Forelimb muscle (tissue), 1 donor: ENCODE measurements at regions not wholly inside any gene's neighbourhood (a gene's known extent, or its start where the extent isn't known, plus 50 kb on each side); places are given as distances from the start of the nearest gene placed in this dataset.
A peak's percentile ranks its signal among the peaks of the same experiment; 100 is the strongest.

Source experiments
- DNase-seq: peaks from one replicate; pipeline ENCODE4 v3.0.0-alpha.2; 2013; ENCODE audit warnings: low read depth

DNA sequence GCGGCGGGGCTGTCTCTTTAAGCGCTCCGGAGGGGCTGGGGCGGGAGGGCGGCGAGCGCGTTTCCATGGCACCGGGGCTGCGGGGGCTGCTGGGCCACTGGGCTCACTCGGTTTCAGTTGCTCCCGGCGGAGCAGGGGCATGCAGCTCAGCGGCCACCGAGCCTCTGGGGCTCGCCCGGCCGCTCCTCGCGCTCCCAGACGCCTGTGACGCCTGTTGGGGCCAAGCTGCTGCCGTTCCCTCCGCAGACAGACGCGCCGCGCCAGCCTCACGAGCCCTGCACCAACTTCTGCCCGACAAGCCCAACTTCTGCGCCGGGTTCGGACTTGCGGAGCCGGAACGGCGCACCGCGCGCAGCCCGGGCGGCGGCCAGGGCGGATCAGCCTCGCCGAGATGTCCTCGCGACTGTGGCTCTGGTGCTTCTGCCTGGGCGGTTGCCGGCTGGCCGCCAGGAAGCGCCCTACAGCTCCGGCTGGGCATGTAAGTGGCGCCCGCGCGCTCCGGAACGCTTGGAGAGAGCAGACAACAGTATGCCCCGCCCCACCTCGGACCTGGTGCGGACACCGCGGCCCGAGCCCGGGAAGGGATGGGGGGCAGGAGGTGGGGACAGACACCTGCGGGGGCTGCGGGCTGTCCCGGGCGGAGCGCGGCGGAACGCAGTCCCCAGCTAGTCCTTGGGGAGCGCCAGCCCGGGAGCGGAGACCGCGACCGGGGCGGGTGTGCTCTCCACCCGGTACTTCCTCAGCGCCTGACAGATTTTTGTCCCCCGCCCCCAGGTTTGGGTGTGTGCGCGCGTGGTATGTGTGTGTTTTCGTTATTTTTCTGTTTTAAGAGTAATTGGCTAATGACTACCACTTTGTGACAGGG, 154.1 kb upstream of the GOLIM4 start:
- no peak for DNase-seq

DNA sequence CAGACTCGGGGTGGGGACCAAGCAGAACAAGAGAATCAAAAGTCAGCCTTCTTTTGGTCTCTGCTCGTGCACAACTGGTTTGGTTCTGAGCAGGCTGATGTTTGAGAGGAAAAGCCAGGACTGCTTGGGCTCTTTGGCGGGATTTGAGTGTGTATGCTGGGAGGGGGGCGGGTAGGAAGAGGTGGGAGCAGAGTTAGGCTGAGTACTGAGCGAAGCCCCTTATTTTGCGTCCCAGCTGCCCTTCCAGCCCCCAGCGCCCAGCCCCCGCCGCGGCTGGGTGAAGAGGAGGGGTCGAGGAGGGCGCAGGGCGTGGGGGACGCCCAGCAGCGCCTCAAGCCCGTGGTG, 153.5 kb upstream of the GOLIM4 start:
- no peak for DNase-seq

DNA sequence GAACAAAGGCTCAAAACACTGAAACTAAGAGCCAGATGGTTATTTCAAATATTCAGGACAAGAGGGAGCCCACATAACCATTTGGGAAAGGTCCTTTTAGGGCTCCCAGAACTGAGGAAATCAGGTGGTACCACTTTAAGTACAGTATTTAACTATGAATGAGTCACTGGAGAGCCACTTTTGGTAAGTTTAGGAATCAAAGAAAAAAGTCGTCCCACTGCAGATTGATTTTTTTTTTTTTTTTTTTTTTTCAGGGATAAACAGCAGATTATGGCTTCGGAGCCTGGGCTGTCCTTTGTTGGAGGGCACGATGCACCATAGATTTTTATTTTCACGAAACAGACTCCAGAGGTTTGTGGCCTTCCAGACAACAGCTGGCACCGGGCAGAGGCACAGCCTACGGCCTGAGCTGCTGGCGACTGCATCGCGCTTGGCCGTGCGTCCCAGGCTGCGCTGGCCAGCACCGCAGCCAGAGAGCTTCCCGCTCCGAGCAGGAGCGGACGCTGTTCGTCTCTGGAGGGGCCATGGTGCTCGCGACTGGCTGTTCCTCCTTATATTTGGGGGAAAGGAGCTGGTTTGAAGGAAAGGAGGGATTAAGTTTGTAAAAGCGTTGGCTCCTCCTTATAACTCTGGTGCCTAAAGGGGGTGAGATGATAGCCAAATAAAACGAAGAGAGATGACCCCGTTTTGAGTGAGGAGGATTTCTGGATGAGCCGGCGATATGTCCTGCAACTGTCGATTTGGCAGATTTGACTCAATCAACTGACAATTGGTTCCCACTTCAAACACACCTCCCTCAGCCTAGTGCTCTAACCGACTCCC, 152.9 kb upstream of the GOLIM4 start:
- no peak for DNase-seq

DNA sequence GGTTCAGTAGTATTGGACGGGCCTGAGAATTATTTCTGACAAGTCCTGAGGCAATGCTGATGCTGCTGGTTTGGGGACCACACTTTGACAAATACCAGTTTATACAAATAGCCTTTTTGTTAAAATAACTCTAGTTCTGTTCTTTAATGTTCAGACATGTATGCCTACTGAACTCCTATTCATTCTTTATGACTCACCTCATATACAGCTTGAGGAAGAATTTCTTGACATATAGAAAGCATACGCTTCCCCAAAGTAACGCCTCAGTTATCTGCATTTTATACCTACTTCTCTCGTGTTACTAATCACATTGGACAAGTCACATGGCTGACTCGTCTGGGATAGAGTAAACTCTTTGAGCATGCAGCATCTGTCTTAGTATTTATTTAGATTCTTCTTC, 145.4 kb upstream of the GOLIM4 start:
- DNase-seq = no peak

DNA sequence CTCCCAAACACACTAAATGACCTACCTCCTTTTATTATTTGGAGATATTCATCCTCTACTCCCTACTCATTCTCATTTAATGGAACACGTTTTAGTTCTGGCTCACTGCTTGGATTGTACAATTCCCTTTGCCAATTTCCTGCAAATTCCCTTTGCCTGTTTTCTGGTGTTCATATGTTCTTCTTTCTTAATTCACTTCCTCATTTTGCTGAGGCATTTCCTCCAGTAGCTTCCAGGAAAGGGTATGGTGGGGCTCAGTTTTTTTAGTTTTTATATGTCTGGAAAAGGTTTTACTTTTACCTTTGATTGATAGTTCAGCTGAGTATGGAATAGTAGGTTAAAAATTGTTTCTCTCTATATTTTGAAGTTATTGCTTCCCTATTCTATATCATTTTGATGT, 143.6 kb upstream of the GOLIM4 start:
- no peak for DNase-seq

DNA sequence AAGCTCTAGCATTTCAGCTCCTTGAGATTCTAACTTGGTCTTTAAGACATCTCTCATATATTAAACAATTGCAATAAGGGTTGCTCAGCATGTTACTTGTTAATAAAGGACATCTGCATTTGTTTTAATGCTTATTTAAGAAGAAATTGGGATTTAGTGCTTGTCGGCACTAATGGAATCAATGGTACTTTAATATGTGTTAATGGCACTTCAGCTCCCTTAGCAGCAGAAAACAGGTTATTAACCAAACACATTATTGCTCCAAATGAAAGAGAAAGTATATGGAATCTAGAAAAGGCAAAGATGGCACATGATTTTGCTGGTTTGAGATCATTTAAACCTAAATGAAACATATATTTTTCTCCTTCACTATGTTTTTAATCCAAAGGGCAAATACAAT, 137.3 kb upstream of the GOLIM4 start:
- DNase-seq = no peak

DNA sequence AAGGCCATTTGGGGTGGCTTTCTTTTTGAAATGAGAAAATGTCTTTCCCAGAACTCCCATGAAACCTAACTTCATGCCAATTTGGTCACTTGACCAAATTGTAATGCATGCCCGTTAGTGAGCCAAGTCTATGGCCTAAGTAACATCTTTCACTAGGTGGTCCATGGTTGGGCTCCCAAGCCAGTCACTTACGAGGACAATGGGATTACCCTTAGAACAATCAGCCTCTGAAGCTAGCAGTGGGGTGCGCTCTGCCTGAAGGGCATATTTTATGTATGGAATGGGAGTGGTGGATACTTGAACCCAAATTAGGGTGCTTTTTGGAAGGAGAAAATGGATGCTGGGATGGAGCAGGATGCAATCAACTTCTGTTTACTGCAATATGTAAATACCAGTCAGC, 127.4 kb upstream of the GOLIM4 start:
- DNase-seq = no peak

DNA sequence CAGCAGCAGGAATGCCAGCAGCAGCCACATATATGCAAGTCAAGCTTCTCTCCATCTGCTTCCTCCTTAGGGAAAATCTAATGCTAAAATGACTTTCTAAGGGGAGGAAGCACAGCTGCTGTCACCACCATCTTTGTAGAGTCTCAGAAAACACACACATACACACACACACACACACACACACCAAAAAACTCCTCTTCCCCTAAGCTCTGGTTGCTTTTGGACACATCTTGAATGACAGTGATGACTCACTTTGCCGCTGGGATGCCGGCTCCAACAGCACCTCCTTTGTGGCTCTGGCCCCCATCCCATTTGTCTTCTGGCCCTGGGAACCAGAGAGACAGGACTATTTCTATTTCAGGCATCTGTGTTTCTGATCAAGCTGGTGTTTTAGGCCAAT, 124.8 kb upstream of the GOLIM4 start:
- no peak for DNase-seq

DNA sequence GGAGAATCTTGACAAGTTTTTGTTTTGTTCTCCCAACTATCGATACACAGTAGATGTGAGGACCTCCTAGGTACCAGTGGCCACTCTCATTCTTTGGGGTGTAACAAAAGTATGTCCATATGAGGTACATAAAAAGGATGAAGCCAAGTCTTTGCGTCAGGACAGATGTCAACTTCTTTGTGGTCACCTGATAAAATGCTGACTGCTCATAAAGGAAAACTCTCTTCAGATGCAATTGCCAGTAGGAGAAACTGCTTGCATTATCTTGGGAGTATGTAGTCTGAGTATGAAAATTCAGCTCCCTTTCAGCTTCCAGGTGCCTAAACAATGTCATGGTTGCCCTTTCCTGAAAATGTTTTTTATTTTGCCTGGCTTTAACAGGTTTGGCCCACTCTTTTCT, 123.8 kb upstream of the GOLIM4 start:
- DNase-seq = no peak

DNA sequence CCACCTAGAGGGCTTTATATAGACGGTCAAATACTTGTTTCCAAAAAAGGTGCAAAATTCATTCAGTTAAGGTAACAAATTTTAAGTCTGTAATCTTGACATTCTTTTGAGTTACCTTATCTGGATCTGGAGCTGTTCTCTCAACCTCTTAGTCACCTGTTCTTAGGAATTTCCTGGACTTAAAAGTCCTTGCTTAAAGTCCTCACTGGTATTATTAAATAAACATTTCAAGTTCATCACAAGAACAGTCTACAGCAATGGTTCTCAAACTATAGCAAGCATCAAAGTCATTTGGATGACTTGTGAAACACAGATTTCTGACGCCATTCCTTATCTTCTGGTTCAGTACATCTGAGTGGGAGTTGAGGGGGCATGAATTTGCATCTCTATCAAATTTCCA, 122.9 kb upstream of the GOLIM4 start:
- DNase-seq = no peak

DNA sequence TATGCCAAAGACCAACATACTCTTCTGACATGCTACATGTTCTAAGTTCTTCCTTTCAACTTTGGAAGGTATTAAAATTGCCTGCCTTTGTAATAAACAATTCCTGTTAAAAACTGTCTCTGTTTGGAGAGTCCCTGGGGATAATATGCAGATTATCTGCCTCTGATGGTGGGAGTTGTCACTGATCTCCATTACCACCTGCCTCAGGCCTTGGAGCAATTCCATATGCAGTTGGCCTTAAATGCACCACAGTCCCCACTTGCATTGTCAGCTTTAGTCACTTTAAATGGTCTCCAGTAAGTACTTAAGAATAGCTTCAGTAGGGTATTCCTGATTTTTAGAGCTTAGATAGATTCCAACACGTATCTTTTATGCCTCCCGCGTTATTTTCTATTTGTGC, 121.1 kb upstream of the GOLIM4 start:
- DNase-seq = no peak

DNA sequence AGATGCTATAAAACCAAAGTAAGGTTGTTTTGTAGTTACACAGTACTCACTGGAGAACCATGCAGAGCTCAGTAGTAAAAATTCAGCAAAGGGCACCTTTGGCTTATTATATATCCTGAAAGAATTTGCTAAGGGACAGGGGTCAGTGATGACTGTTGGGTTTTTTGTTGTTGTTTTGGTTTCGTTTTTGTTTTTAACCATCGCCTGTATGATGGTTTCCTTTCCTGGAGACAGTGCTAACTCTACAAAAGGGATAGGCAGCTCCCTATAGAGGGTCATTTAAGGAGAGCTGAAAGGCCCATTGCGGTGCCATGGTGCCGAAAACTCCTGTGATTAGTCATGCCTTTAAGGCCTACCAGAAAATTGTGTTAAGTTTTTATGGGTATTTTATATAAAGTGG, 118.2 kb upstream of the GOLIM4 start:
- no peak for DNase-seq

DNA sequence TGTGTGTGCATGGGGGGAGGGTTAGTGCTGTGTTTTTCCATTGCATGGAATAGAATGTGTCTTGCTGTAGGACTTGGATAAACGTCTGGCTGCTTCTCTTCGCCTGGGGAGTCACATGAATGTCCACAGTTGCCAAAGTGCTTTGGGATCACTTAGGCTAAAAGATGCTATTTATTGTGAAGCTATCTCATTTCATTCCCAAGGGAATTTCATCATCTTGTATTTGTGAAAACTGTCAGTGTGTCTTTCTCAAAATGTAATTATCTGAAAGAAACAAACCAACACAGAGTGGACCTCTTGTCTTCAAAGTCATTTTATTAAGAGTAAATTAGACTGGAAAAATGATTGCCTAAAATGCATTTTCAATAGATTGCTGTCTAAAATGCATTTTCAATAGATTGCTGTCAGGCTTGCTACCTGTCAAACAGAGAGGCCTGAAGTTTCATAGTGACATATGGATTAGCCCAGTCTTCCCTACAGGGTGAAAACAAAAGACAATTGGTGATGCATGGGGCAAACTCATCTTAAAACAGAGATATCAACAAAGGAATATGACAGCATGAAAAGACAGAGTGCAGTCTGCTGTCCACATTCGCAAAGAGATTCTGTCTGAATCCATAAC, 117.1 kb upstream of the GOLIM4 start:
- no peak for DNase-seq

DNA sequence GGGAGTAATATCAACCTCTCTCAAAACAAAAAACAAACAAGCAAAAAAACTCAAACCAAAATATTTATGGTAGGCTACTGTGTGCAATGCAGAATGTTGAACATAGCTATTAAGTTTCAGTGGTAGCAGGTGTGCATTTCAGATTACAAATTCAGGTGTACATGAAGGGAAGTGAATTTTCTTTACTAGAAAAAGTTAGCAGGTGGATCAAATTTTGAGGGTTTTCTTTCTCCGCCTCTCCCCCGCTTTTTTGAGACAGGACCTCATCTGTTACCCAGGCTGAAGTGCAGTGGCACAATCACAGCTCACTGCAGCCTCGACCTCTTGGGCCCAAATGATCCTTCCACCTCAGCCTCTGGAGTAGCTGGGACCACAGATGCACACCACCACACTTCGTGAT, 109.7 kb upstream of the GOLIM4 start:
- no peak for DNase-seq

DNA sequence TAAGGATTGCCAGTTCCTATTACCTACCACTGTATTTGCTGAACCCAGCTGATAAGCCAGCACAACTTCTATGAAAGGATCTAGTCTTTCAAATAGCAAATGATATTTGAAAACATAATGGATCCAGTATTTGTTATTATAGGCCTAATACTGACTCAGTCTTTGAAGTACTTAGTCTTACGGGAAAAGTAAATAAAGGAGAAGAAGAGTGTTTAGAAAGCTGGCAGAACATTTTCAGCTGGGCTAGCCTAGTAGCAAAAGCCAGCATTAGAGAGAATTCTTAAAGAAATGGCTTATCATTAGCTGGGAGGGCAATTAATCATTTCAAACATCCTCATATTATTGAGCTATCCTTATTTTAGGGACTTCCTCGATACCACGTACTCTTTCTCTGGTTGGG, 101.4 kb upstream of the GOLIM4 start:
- DNase-seq = no peak

DNA sequence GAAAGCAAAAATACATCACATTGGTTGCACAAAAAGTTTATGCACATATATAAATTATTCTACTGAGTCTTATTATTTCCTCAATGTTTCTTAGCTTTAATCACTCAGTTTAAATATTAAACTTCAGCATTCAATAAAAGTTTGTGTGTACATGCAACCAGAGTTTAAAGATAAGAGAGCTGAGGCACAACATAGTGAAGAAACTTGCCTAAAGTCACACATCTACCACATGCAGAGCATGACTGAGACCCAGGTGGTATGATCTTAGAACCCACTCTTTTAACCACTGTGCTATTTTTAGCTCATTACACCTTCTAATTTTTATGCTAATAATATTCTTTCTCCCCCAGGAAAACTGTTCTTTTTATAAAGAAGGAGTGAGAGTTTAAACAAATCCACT, 96.1 kb upstream of the GOLIM4 start:
- DNase-seq = no peak

DNA sequence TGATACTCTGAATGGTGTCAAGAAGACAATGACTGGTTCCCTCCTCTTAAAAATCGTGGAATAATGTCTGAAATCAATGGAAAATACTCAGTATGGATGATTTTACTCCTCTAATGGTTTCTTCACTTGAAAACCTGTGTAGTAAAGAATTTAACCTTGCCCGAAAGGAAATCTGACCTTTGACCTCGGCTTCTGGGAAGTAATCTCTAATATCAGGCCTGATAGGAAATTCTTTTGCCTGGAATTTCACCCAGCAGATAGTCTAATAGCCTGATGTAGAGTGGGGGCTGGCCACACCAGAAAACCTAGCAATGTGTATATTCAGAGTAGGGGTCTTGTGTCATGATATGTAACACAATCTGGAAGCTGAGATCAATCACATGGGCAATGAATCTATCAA, 91.5 kb upstream of the GOLIM4 start:
- no peak for DNase-seq

DNA sequence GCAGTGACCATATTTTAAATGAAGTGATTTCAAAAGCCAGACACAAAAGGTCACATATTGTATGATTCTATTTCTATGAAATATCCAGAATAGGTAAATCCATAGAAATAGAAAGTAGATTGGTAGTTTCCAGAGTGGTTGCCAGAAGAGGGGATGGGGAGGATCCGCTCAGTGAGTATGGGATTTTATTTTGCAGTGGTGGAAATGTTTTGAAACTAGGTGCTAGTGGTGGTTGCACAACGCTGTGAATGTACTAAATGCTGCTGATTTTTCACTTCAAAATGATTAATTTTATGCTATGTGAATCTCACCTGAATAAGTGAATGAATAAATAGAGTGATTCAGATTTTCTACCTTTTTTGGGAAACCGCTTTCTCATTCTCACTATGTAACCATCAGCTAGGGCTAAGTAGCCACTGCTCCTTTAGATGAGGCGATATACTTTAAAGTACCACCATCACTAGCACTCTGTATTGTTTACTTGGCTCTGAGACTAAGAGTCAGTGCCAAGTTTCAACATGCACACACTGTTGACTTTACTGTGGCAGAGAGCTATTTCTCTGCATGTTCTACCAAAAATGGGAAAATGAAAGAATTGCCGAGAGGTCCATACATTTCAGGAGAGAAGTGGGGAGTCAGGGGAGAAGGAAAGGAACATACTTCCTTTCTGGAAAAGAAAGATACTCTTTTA, 90.7 kb upstream of the GOLIM4 start:
- no peak for DNase-seq

DNA sequence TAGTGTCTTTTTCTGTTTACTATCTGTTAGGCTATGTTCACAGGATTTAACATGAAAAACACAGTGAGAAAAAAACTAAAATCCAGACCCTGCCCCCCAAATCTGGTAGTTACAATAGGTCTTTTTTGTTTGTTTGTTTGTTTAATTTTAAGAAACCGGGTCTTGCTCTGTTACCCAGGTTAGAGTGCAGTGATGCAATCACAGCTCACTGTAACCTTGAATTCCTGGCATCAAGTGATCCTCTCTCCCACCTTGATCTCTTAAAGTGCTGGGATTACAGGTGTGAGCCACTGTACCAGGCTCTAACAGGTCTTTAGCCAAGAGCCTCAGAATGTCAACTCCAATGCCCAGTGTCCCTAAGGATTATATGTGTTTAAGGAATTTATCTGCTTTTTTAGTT, 88.0 kb upstream of the GOLIM4 start:
- DNase-seq = no peak

DNA sequence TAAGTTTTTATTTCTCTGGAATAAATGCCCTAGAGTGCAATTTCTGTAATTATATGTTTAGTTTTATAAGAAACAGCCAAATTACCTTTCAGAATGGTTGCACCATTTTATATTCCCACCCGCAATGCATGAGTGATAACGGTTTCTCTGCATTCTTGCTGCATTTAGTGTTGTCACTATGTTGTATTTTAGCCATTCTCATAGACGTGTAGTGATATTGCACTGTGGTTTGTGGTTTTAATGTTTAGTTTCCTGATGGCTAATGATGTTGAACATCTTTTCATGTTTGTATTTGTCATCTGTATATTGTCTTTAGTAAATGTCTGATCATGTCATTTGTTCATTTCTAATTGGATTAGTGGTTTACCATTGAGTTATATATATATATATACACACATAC, 73.0 kb upstream of the GOLIM4 start:
- no peak for DNase-seq

DNA sequence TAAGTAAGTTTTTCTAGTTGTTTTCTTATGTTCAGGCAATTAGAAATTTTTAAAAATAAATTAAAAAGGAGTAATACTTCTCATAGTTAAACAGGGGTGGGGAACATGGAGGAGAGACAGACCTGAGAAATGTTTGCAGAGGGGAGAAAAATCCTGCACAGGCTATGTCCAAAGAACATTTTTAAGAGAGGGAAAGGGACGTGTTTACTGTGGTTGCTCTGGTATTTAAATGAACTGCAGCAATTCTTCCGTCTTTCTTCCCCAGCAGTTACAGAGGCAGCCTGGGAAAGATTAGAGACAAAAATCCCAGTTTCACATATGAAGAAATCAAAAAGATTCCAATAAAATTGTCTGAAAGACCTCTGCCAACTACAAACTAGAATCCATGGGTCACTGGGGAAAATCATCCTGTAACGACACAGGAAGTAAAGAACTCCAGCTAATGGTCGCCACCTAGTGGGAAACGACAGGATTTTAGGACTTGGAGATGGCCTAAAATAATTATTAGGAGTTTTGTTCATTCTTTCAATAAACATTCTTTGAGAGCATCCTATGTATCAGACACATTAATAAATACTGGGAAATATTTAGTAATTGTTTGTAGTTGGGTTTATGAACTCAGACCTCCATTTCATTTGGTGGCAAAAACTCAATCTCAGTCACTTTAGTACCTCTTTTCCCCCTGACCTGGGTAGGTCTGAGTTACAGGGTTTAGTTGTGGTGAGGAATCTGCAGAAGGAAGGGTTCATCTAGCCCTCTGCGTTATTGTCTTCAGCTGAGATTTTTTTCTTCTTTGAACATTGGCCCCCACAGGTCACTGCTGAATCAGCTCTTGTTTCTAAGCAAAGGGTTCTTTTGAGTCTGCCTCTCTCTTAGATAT, 69.9 kb upstream of the GOLIM4 start:
- peak; percentile 78 for DNase-seq
